PC-9 (cell line): ENCODE measurements at regions not wholly inside any gene's neighbourhood (a gene's known extent, or its start where the extent isn't known, plus 50 kb on each side); places are given as distances from the start of the nearest gene placed in this dataset.

Experiments used
- BruUV-seq: library from RNA; stranded (reverse); fragments of 400-500 nt; replicated peaks from 2 replicates; lab custom pipeline; 2021; lab: Mats Ljungman, UMichigan
- CTCF ChIA-PET: fragments of 300-600 bp; sonication (Branson Sonifier 250); formaldehyde crosslinking; loops from one replicate; lab custom pipeline; 2022; ENCODE audit warnings: antibody characterized with exemption; lab: Charles Lee
- POLR2A ChIA-PET: fragments of 300-600 bp; sonication (Branson Sonifier 250); formaldehyde crosslinking; loops from one replicate; lab custom pipeline; 2022; ENCODE audit warnings: antibody characterized with exemption; ENCODE audit not compliant: unreplicated experiment; lab: Charles Lee
- DNase-seq, 2 experiments: peaks; one replicate each; pipeline versions ENCODE4 v3.0.0 to v3.0.0-alpha.2; 2015 to 2022; ENCODE audit warnings: mixed read lengths in 1 of 2
- H2AFZ ChIP-seq: fragments of 200-600 bp; sonication (generic); 2 replicates; pipeline ENCODE4 v1.8.1; 2017; ENCODE audit warnings: antibody characterized with exemption
- H3F3A ChIP-seq: fragments of 200-600 bp; sonication (generic); 2 replicates; pipeline ENCODE4 v1.8.1; 2017; ENCODE audit warnings: antibody characterized with exemption, mild to moderate bottlenecking, low read depth; ENCODE audit not compliant: insufficient read depth
- H3K27ac ChIP-seq: fragments of 200-600 bp; sonication (generic); 2 replicates; pipeline ENCODE4 v1.6.1; 2016; ENCODE audit warnings: mixed run types
- H3K27me3 ChIP-seq: fragments of 200-600 bp; sonication (generic); 2 replicates; pipeline ENCODE4 v1.6.1; 2016; ENCODE audit warnings: low read depth, mixed run types; ENCODE audit not compliant: insufficient read depth
- H3K36me3 ChIP-seq: fragments of 200-600 bp; sonication (generic); 2 replicates; pipeline ENCODE4 v1.6.1; 2016; ENCODE audit warnings: low read depth, mixed run types
- H3K4me1 ChIP-seq: fragments of 200-600 bp; sonication (generic); replicated peaks from 2 replicates; pipeline ENCODE4 v1.6.1; 2016; ENCODE audit warnings: mixed run types; ENCODE audit not compliant: insufficient read depth
- H3K4me2 ChIP-seq: fragments of 200-600 bp; sonication (generic); 2 replicates; pipeline ENCODE4 v1.6.1; 2017; ENCODE audit warnings: mixed run types
- H3K4me3 ChIP-seq: fragments of 200-600 bp; sonication (generic); 2 replicates; pipeline ENCODE4 v1.6.1; 2016; ENCODE audit warnings: mixed run types
- H3K79me2 ChIP-seq: fragments of 200-600 bp; sonication (generic); 2 replicates; pipeline ENCODE4 v1.6.1; 2017; ENCODE audit warnings: low read depth, mixed run types
- H3K9me2 ChIP-seq: fragments of 200-600 bp; sonication (generic); 2 replicates; pipeline ENCODE4 v1.8.1; 2017; ENCODE audit warnings: mild to moderate bottlenecking; ENCODE audit not compliant: insufficient read depth
- H3K9me3 ChIP-seq: fragments of 200-600 bp; sonication (generic); 2 replicates; pipeline ENCODE4 v1.8.1; 2016; ENCODE audit warnings: low read depth; ENCODE audit not compliant: insufficient read depth
- H4K20me1 ChIP-seq: fragments of 200-600 bp; sonication (generic); 2 replicates; pipeline ENCODE4 v1.8.1; 2017; ENCODE audit not compliant: insufficient read depth
- EZH2 ChIP-seq: fragments of 200-600 bp; sonication (generic); IDR thresholded peaks from 2 replicates; pipeline ENCODE4 v1.8.0; 2017; ENCODE audit warnings: antibody characterized with exemption, low read depth
- intact Hi-C: fragments of 100-400 bp; cut with micrococcal nuclease; formaldehyde crosslinking; loops from one replicate; pipeline ENCODE4 v1.10.0; 2022; ENCODE audit not compliant: unreplicated experiment
- TF ChIP-seq, protein P1 (sequence below): fragments of 200-600 bp; sonication (generic); conservative IDR thresholded peaks from 2 replicates; pipeline ENCODE4 v1.6.1; 2017; ENCODE audit warnings: mixed run types, antibody characterized with exemption, mild to moderate bottlenecking, moderate library complexity

DNA sequence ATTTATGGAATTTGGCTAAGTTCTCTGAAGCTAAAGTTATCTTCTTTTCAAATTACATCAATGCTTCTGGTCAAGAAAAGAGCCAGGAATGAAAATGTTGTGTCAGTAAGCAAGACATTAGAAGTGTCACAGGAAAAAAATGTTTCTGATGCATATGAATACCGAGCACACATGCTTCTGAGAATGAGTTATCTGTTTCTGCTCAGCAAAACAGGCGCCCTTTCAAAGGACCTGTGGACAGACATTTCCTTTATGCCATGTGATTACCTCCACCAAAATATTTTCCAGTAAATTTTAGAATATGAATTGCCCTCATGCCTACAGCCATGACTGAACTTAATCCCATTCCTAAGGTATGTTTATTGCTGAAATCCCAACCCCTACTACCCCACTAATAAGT is 55.4 kb upstream of the RNF180 start:
- H3K4me2 ChIP-seq: no peak overlapping the region
- ChIA-PET POLR2A (no interaction called here), CTCF (no interaction called here)
- no peak overlapping the region for H3K4me3 ChIP-seq
- no peaks in the 10 kb centered on the region for H3K9me2 ChIP-seq
- H3K36me3 ChIP-seq: no peaks in the 10 kb centered on the region
- no peak for DNase-seq
- H3K9me3 ChIP-seq: no peaks in the 10 kb centered on the region
- H4K20me1 ChIP-seq: no peaks in the 10 kb centered on the region
- intact Hi-C loops: no loop called here
- no peaks in the 10 kb centered on the region for H3K79me2 ChIP-seq
- TF ChIP-seq EZH2: no peak
- TF ChIP-seq, protein P1, sequence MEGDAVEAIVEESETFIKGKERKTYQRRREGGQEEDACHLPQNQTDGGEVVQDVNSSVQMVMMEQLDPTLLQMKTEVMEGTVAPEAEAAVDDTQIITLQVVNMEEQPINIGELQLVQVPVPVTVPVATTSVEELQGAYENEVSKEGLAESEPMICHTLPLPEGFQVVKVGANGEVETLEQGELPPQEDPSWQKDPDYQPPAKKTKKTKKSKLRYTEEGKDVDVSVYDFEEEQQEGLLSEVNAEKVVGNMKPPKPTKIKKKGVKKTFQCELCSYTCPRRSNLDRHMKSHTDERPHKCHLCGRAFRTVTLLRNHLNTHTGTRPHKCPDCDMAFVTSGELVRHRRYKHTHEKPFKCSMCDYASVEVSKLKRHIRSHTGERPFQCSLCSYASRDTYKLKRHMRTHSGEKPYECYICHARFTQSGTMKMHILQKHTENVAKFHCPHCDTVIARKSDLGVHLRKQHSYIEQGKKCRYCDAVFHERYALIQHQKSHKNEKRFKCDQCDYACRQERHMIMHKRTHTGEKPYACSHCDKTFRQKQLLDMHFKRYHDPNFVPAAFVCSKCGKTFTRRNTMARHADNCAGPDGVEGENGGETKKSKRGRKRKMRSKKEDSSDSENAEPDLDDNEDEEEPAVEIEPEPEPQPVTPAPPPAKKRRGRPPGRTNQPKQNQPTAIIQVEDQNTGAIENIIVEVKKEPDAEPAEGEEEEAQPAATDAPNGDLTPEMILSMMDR: no peak
- no peak overlapping the region for H3K27ac ChIP-seq
- no peak overlapping the region for H2AFZ ChIP-seq
- H3F3A ChIP-seq: no peaks in the 10 kb centered on the region
- no TSS peak for BruUV-seq
- no peaks in the 10 kb centered on the region for H3K27me3 ChIP-seq
- no peaks in the 10 kb centered on the region for H3K4me1 ChIP-seq

DNA sequence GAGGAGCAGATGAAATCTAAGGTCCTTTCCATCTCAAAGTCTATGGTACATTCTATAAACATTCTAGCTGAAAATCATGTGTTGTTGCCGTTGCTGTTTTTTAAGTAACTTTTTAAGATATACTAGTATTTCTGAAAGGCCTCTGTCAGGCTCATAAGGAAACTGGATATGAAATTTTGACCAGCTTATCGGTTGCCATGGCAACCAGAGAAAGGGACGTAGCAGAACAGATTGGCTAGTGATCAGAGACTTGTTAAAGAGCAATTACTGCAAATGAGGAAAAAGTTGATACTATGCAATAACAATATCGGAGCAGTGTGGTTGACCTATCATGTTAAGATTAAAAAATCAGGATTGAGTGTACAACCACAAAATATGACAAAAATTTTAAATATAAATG is 57.0 kb upstream of the RNF180 start:
- Histone ChIP-seq H3K9me3 (no peaks in the 10 kb centered on the region), H3K4me2 (no peak overlapping the region)
- no TSS peak for BruUV-seq

DNA sequence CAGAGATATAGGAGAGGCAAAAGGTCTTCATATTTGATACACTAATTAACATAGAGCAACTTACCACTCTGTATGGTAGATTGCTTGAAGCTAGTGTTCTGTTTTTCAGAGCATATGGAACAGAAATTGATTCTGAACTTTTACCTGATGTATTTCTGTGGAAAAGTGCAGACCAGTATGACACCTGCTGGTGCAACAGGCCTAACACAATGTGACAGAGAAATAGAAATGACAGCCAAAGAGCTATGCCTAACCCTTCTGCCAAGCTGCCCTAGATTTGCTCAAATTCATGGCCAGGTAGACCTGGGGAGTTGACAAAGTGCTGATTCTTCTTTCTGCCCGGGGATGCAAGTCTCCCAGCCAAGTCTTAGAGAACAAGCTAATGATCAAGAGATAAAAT is 65.4 kb upstream of the RNF180 start:
- Histone ChIP-seq H3K9me3 (no peaks in the 10 kb centered on the region), H3K27ac (no peak overlapping the region), H3K79me2 (no peaks in the 10 kb centered on the region), H3K27me3 (no peaks in the 10 kb centered on the region), H3K4me3 (no peak overlapping the region), H2AFZ (no peak overlapping the region), H3F3A (no peaks in the 10 kb centered on the region), H4K20me1 (no peaks in the 10 kb centered on the region), H3K4me1 (no peaks in the 10 kb centered on the region), H3K9me2 (no peaks in the 10 kb centered on the region), H3K36me3 (no peaks in the 10 kb centered on the region), H3K4me2 (no peak overlapping the region)
- ChIA-PET CTCF (no interaction called here), POLR2A (no interaction called here)
- TF ChIP-seq, protein P1: no peak
- no peak for TF ChIP-seq EZH2
- intact Hi-C loops: no loop called here
- no TSS peak for BruUV-seq
- DNase-seq: no peak

More for the DNA sequence above, 57.0 kb upstream of the RNF180 start:
- no peak for TF ChIP-seq EZH2
- TF ChIP-seq, protein P1: no peak
- Histone ChIP-seq H4K20me1 (no peaks in the 10 kb centered on the region), H3K4me3 (no peak overlapping the region), H3F3A (no peaks in the 10 kb centered on the region), H3K36me3 (no peaks in the 10 kb centered on the region), H3K27ac (no peak overlapping the region), H3K79me2 (no peaks in the 10 kb centered on the region), H2AFZ (no peak overlapping the region), H3K27me3 (no peaks in the 10 kb centered on the region), H3K4me1 (no peaks in the 10 kb centered on the region), H3K9me2 (no peaks in the 10 kb centered on the region)
- intact Hi-C loops: no loop called here
- POLR2A ChIA-PET: no interaction called here
- no peak for DNase-seq
- CTCF ChIA-PET: no interaction called here
